Right lobe of liver (tissue), 4 donors: ENCODE measurements at regions not wholly inside any gene's neighbourhood (a gene's known extent, or its start where the extent isn't known, plus 50 kb on each side); places are given as distances from the start of the nearest gene placed in this dataset.

ENCODE experiments used
- CTCF ChIP-seq, 4 donors: fragments of 200-600 bp in 3 of 4; fragments of 450-650 bp in 1 of 4; IDR thresholded peaks; one replicate each; pipeline versions ENCODE4 v1.5.1 to v1.8.0; 2016 to 2022; ENCODE audit warnings: antibody characterized with exemption in 4 of 4, mild to moderate bottlenecking in 2 of 4
- POLR2A ChIP-seq: fragments of 450-650 bp; IDR thresholded peaks from one replicate; pipeline ENCODE4 v1.6.1; 2017; ENCODE audit warnings: antibody characterized with exemption, mild to moderate bottlenecking
- donor health status: DM: no; HTN: no; CAD: no.
- donor health status: DM: no; HTN: no; CAD: no.
- donor health status: DM: no; HTN: yes; CAD: no.

GRCh38 chr1:209256766-209257350 is 326.7 kb upstream of the CAMK1G start:
- TF ChIP-seq POLR2A (no peak), CTCF (IDR thresholded peaks at IDR 0.05) (no peak)
